GM18508 (cell line): ENCODE measurements at regions not wholly inside any gene's neighbourhood (a gene's known extent, or its start where the extent isn't known, plus 50 kb on each side); places are given as distances from the start of the nearest gene placed in this dataset.

ENCODE experiments used
- ATAC-seq: cut with Tn5 transposase; IDR thresholded peaks from one replicate; pipeline ENCODE4 v1.9.1; 2021; ENCODE audit warnings: moderate number of reproducible peaks; ENCODE audit not compliant: insufficient read depth, unreplicated experiment

DNA sequence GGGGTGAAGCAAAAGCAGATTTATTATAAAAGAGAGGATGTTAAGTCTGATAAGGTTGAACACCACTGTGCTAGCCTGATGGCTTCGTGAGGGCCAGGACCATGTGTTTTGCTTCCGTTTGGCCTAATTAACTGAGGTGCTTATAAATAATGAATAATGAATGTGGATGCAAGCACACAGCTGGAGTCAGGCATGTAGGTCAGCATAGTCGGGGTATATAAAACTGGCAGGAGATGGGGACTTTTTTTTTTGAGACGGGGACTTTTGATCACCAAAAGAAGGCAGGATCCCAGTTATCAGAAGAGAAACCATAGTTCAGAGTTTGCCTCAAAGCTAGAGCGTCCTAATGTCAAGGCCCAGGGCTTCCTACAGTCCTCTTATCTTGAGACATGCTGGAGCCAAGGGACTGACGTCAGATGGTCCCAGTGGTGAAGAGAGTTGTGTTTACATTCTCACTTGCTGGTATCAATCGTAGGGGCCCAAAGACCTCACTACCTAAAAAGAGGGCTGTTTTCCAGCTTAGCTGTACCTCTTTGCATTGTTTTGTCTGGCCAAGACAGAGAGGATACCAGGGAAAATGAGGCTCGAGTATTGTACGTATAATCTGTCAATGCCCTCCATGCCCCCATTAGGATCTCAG is 50.4 kb downstream of the RTL9 start:
- ATAC-seq, result no peak

DNA sequence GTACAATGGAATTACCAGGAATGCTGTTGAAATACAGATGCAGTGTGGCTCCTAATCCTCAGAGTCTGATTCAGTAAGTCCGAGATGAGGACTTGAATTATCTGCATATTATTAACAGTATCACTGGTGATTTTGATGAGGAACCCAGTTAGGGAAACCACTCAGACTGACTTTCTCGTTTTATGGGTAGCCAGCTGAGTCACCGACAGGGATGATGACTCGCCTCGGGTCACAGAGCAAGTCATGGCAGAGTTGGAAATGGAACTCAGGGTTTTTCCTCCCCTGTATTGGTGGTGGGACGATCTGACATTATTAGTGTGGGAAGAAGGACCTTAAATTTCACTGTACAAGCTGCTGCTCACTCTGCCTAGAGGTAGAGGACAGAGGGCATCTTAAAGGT is 51.3 kb downstream of the RTL9 start:
- no peak for ATAC-seq

DNA sequence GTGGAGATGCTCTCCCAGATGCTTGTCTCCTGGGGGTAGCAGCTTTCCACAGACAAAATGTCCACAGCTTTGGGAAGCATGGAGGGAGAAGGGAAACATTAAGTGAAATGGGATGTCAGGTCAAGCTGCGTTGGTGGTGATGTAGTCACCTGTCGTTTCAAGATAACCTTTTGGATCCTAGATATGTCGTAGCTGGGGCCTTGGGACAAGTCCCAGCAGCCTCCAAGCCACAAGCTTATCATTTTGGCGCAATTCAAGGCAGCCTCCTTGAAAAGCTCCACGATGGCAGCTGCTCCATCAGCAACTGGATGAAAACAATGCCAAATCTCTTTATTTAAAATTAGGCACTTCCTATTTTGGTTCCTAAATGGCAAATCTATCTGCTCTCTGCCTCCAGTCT is 52.0 kb downstream of the RTL9 start:
- no peak for ATAC-seq

DNA sequence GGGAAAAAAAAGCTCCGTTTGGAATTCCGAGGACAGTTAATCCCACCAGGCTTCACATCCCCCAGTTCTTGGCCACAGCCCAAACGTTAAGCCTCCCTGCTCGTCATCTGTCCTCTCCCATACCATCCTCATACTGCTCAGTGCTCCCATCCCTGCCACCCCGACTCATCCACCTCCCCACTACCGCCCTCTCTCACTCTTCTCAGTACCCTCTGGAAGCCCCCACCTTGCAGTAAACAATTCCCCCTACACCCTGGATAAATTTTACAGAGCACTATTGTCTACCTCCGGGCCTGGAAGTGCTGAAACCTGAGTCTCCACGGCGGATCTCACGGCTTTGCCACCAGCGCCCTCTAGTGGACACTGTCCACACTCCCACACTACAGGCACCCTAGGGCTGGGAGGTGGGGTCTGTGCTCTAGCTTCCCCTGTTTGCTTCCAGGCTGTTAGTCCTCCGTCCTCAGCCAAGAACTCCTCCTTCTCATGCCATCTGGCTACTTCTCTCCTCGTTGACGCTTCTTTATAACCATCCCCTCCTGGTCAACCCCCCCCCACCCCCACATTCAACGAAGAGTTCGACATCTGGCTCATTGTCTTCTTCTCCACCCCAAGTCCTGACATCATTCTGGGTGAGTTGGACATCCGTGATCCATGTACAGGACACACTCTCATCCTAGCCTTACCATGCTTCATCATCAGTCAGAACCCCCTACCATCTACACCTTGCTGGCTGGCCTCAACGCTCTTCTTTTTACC is 54.5 kb downstream of the RTL9 start:
- peak; percentile 50 for ATAC-seq

DNA sequence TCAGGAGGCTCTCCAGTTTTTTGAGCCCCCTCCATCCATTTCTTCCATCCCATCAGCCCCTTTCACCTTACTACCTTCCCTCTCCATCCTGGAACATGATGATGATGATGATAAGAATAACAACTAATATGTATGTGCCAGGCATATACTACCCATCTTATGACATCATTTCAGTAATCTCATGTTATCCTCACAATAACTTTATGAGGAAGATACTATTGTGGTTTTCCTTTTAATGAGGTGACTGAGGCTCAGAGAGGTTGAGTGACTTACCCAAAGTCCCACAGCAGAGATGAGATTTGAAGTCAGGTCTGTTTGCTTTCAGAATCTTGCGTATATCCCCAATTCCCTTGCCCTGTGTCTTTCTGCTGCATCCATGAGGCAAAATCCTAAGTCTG is 55.1 kb downstream of the RTL9 start:
- ATAC-seq, result no peak

DNA sequence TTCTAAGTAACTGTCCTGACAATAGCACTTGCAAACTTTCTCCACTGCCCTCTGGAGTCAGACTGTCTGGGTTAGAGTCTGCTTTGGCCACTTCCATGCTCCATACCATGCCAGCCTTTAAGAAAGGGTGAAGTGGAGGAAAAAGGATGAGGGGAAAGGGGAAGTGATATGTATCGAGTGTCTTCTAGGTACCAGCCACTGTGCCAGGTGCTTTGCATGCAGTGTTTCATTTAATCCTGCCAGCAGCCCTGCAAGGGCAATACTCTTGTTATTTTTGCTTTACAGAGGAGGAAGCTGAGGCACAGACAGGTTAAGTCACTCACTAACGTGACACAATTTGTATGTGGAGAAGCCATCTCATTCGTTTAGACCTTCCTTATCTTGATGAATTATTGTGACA is 55.6 kb downstream of the RTL9 start:
- peak; percentile 26 for ATAC-seq

DNA sequence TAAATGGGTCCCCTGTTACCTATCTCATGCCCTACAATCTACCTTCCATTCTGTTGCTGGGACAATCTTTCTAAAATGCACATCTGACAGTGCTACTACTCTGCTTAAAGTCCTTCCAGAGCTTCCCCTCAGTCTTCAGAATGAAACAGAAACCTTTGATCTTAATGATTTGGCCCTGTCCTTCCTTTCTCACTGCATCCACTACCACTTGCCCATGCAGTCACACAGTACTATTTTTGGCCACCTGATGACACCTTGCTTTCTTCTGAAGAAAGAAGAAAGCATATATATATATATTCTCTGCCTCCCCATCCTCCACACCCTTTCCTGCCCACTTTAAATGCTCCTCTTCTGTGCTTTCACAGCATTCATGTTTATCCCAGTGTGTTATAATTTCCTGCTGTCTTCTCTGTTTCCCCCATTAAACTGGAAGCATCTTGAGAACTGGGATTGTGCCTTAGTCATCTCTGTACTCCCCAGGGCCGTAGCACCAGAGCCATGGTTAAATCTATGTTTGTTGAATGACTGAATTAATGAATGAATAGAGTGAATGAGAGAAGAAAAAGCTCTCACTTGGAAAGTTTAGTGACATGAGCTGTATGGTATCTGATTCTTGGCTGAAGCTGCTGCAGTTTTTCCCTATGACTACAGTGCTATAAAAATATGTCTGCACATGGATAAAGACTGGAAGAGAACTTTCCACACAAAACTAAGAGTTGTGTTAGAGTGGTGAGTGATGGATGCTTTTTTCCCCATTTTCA is 56.2 kb downstream of the RTL9 start:
- peak; percentile 69 for ATAC-seq

DNA sequence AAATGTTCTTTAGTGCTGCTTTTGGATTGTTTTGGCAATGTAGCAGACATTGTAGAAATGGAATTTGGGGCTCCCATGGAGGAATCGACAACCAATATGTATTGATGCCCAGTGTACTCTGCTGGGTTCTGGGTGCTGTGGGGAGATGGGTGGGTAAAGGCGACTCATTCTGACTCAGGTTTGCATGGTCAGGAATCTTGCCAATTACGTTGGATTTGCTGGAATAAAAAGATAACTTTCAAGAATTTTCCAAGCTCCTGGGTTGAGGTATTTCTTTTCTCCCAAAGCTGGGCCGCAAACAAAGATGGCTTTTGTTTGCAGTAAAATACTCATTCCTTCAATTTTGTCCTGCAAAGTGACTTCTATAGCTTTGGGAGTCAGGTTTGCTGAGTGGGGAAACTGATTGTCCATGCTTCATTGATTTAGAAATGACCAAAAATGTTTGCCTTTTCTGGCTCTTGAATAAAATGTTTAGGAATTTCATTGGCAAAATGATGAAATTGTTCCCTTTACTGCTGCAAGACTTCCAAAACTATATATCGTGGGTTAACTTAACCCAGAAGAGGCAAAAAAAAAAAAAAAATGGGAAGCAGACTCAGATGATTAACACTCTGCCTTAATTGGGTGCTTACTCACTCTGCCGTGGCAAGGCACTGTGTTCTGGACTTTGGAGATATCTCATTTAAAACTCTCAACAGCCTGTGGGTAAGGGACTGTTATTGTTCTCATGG is 57.0 kb downstream of the RTL9 start:
- no peak for ATAC-seq

DNA sequence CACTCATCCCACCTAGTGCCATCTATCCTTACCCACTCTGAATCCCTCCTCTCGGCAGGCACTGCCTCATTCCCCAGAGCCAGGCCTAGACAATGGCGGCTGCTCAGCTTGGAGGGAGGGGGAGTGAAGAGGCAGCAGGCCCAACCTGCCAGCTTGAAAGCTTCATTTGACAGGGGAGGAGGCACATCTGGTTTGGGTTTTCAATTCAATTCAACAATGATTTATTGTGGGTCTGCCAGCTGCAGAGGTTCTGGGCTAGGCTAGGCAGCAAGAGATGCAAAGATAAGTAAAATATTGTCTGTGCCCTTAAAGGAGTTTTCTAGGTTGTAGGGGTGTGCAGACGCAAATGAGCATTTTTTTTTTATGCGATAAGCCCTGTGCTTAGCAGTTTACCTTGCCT is 58.5 kb downstream of the RTL9 start:
- no peak for ATAC-seq

DNA sequence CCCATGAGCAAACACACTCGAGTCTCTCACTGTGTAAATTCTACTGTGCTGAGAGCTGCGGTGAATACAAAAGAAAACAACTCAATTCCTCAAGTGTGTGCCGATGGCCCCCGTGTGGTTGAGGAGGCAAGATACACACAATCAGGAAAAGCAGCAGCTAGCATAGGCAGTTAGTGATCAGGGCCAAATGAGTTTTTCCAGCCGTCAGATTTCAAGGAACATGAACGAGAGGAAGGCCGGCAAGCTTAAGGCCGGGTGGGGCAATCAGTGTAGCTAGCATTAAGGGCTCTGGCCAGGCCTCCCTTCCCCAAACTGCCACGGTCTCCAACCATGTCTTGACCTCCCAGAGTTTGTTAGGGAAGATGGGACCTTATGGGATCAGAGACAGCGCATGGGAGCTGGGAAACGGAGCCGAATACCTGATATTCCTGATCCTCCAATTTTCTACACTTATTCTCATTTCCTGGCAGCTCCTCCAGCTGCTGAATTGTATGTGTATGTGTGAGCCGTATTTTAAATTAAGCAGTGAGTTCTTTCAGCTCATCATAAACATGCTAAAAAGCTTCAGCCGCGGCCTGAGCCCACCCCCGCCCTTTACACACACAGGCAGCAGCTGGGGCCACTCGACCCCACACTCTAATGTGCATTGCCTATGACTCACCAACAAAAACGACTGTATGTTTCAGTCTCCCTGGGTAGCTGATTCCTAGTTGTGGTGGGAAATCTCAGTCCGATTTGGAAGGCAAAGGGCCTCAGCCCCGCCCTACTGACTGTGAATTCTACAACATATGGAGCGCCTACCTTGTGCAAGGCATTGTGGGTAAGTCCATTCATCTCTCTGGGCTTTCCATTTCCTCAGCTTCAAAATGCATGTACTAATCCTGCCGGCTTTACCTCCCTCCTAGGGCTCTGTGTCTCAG is 59.9 kb downstream of the RTL9 start:
- ATAC-seq, result no peak

DNA sequence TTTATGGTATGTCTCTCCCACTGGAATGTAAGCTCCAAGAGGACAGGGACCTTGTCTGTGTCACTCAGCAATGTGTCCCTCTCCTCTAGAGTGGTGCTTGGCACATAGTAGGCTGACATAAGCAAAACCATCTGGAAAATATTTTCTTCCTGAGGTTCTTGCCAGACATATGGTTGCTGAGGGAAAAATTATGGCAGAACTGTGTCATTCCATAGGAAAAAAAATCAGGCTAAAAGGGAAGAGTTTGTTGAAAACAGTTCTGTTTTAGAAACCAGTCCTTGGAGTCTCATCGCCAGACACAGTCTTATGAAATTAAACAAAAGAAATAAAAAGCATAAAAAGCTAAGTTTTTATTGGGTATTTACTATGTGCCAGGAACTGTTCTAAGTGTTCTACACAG is 60.9 kb downstream of the RTL9 start:
- ATAC-seq, result no peak

DNA sequence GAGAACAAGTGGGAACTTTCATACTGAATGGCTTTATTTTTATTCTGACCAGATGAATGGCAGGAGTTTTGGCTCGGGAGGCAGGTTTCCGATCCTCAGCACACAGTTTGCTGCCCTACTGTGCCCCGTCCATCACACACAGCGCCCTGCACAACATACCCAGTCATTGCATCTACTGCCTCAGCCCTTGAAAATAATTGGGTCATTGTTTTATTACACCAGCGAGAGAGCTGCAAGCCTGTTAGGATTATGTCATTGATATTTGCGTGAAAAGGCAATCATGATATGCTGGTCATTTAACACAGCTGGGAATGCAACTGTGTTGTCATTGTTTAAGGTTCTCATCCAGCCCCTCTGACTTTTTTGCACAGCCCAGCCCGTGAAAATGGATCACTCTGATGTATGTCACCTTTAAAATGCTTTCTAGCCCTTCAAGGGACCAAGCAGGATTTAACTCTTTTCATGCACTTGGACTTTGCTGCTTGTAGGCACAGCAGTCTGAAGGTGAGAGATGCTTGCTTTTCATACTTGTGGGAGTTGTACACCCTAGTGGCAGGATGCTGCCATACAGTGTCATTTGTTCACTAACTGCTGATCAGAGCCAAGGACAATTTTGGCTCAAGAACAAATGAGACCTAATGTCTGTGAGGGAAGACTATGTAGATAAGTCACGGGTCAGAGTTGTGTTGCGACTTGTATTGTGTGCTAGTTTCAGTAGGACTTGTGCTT is 62.3 kb downstream of the RTL9 start:
- ATAC-seq, result peak; percentile 47

DNA sequence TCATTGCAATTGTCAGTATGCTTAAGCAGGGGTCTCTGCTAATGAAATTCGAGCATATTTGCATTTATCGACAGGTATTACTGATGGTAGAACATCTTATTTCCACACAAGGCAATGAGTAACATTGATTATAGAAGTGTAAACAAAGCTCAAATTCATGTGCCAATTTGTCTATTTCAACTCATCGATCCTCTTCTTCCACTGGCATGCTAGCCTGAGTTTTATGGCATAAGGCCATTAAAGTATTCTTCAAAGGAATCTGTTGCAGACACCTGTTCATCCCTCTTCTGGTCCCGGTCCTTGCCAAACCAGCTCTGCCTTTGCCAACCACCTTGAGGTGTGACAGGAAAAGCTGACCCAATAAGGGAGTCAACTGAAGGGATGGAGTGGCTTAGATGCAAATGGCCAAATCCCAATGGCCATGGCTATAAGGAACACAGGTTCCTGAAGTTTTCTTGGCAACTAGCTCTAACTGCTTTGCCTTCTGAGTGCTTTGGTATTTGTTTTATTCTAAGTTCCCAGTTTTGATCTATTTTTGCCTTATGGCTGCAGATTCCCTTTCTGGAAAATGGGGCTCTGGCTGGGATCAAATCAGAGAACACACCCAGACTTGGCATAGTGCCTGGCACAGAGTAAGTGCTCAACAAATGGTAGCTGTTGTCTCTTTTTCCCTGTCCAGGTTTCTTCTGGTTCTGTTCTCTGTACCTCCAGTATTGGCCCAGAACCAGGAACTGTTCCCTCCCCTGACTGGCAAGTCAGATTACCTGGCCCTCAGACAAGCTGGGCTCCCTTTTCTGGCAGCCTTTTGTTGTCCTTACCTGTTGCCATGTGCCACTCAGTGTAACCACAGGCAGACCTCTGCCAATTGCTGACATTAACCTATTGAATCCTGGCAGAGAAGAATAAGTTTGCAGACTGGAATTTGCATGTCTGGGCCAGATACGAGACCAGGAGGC is 63.1 kb downstream of the RTL9 start:
- no peak for ATAC-seq

DNA sequence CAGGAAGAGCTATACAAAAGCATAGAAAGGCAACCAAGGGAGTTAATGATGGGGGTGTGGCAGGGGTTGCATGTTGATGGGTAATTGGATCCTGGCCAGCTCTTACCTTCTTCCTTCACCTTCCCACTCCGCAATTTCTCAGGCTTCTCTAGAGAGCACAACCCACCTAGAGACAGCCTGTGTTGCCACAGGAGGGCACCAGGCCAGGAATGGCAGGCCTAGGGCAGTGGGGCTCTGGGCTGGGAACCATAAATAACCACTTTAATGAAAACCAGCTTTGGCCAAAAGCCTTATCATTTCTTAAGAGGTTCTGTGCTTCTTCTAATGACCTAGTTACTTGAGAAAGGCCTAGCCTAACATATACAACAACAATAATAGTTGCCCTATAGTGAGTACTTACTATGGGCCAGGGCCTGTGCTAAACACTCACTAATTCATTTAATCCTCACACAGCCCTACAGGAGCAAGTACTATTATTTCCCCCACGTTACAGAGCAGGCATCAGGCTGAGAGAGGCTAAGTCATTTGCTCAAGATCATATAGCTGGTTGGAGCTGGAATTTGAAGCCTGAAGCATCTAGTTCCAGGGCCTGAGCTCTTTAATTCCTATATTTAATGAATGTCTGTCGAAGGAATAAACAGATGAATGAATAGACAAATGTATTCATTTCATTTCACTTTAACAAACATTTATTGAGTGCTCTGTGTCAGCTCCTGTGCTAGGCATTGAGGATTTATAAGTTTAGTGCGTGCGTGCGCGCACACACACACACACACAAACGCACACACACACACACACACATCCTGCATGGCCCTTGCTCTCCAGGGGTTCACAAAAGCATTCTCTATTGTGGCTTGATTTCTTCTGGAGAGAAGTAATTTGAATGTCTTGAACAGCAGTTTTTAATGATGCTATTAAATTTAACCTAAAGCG is 66.8 kb downstream of the RTL9 start:
- ATAC-seq, result no peak

DNA sequence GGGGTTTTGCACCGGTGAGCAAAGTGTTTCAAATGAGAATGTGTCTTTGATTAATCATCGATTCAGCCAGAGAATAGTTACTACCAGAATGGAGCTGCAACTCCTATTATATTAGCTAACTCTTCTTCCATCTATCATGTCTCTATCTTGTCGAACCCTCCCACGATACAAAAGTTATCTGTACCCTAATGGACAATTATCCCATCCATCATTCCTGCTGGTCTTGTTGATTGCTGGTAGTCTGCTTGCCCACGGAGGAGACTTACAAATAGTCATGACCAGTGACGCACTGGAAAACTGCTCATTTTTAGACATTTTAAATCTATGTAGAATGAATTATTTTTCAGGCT is 67.5 kb downstream of the RTL9 start:
- no peak for ATAC-seq

DNA sequence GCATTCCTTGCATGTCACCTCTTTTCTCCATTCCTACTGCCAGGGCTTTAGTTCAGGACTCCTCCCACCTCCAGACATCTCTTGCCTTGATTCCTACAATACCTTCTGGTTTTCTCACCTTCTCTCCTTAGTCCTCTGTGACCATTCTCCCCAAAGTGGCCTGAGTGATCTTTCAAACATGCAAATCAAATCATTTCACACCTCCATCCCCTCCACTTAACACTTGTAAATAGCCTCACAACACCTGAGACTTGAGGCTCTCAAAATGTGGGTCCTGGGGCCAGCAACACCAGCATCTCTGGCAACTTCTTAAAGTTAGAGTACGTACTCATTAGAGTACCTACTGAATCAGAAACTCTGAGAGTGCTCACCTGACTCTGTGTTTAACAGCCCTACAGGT is 68.4 kb downstream of the RTL9 start:
- no peak for ATAC-seq

DNA sequence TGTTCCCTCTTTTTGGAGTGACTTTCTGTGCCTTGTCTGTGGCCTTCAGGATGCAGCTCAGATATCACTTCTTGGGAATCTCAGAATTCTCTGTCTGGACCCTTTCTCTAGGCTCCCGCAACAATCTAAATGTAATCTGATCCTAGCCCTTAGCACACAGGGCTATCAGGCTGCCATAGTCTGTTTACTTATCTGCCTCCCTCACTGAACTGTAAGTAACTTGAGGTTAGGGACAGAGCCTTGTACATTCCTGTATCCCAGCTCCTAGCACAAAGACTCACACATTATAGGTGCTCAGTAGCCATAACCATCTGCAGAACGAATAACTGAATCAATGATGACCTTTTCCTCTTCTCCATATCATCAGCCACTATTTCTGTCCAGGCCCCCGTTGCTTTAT is 69.5 kb downstream of the RTL9 start:
- ATAC-seq, result no peak
